Endodermal cell (in vitro differentiated cells): ENCODE measurements at regions not wholly inside any gene's neighbourhood (a gene's known extent, or its start where the extent isn't known, plus 50 kb on each side); places are given as distances from the start of the nearest gene placed in this dataset.
"Not testable (repeated sequence)": the region's sequence is repeated elsewhere in the genome, so short reads cannot be mapped to it uniquely, and the experiment has no call there.

Source experiments
- DNase-seq: peaks from one replicate; pipeline ENCODE4 v3.0.0-alpha.2; 2017
- H3K27ac ChIP-seq: 2 replicates; pipeline ENCODE4 v1.5.1; 2013; ENCODE audit warnings: mild to moderate bottlenecking, low read depth, low read length, moderate library complexity
- H3K27me3 ChIP-seq: 2 replicates; pipeline ENCODE4 v1.6.1; 2013; ENCODE audit warnings: mild to moderate bottlenecking, low read length, moderate library complexity; ENCODE audit not compliant: insufficient read depth, control insufficient read depth, poor library complexity, severe bottlenecking
- H3K36me3 ChIP-seq: 2 replicates; pipeline ENCODE4 v1.7.0; 2013; ENCODE audit warnings: mild to moderate bottlenecking, low read length, moderate library complexity; ENCODE audit not compliant: control insufficient read depth, insufficient read depth
- H3K4me1 ChIP-seq: one replicate; pipeline ENCODE4 v1.7.0; 2013; ENCODE audit warnings: low read length; ENCODE audit not compliant: control insufficient read depth, insufficient read depth
- H3K4me3 ChIP-seq: 2 replicates; pipeline ENCODE4 v1.5.1; 2013; ENCODE audit warnings: mild to moderate bottlenecking, low read length, moderate library complexity
- H3K9ac ChIP-seq: 2 replicates; pipeline ENCODE4 v1.6.1; 2013; ENCODE audit warnings: mild to moderate bottlenecking, low read length, moderate library complexity; ENCODE audit not compliant: poor library complexity, severe bottlenecking; ENCODE audit errors: extremely low read depth
- H3K9me3 ChIP-seq: 2 replicates; pipeline ENCODE4 v1.6.1; 2013; ENCODE audit warnings: mild to moderate bottlenecking, low read length, moderate library complexity; ENCODE audit not compliant: control insufficient read depth
- H3K27ac Mint-ChIP-seq: 2 replicates; pipeline ENCODE4 v1.8.0; 2020; ENCODE audit warnings: mixed read lengths
- H3K27me3 Mint-ChIP-seq: 2 replicates; pipeline ENCODE4 v1.8.0; 2021; ENCODE audit warnings: mild to moderate bottlenecking, mixed read lengths; ENCODE audit not compliant: insufficient read depth
- H3K36me3 Mint-ChIP-seq: 2 replicates; pipeline ENCODE4 v1.8.0; 2020; ENCODE audit warnings: low read depth, mixed read lengths
- H3K4me1 Mint-ChIP-seq: 2 replicates; pipeline ENCODE4 v1.8.0; 2020; ENCODE audit warnings: mixed read lengths
- H3K4me3 Mint-ChIP-seq: 2 replicates; pipeline ENCODE4 v1.8.0; 2020; ENCODE audit warnings: mild to moderate bottlenecking, moderate library complexity, mixed read lengths
- H3K9me3 Mint-ChIP-seq: 2 replicates; pipeline ENCODE4 v1.8.0; 2020; ENCODE audit warnings: mild to moderate bottlenecking, mixed read lengths
- CTCF ChIP-seq: fragments of 200-600 bp; sonication (generic); conservative IDR thresholded peaks from 2 replicates; pipeline ENCODE4 v1.5.0; 2021; ENCODE audit warnings: antibody characterized with exemption, mild to moderate bottlenecking
- WGBS, 2 experiments: methylation state at CpG; one replicate each; pipeline versions ENCODE4 v1.1.5 to v1.1.7; 2013; ENCODE audit warnings: missing lambda C conversion rate in 2 of 2, mixed read lengths in 1 of 2; ENCODE audit not compliant: insufficient coverage in 1 of 2, insufficient read length in 1 of 2; 5-methylcytosine and 5-hydroxymethylcytosine counted together

- TF ChIP-seq CTCF, result no peak
- 89 to 93% methylated on average over 10 to 12 of the region's 12 CpGs for WGBS, 2 experiments
- H3K4me3 Mint-ChIP-seq, result no peak overlapping the region
- H3K4me3 ChIP-seq, result no peak overlapping the region
- peaks cover 2% of the 10 kb centered on the region for H3K9me3 Mint-ChIP-seq
- H3K9me3 ChIP-seq, result no peaks in the 10 kb centered on the region
- no peak overlapping the region for H3K27ac Mint-ChIP-seq
- H3K27me3 ChIP-seq, result peaks cover 6% of the 10 kb centered on the region
- peaks cover 12% of the 10 kb centered on the region for H3K27me3 Mint-ChIP-seq
- H3K4me1 ChIP-seq, result no peaks in the 10 kb centered on the region
- H3K36me3 ChIP-seq, result no peaks in the 10 kb centered on the region
- no peaks in the 10 kb centered on the region for H3K36me3 Mint-ChIP-seq
- H3K27ac ChIP-seq, result no peak overlapping the region
- DNase-seq, result no peak
- no peak overlapping the region for H3K9ac ChIP-seq
- no peaks in the 10 kb centered on the region for H3K4me1 Mint-ChIP-seq
These were observed 399.5 kb upstream of the TNRC6C start for GRCh38 chr17:77558846-77559626.

DNA sequence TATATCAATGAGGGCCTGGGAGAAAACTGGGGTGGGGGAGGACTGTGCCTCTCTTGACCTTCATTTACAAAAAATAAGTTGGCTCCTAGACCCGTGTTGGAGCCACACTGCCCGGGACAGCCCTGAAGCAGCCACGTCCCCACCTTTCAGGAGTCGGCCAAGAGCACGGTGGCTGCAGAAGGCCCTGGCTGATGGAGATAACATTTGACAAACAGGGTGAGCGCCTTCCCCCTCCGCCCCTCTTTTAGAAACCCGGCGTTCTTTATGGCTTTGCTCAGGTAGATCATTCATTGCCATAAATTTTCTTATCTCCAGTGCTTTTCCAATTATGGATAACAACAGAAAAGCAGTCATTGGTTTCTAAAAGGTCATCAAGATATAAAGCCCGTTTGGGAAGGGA is 398.1 kb upstream of the TNRC6C start:
- H3K4me1 ChIP-seq, result no peaks in the 10 kb centered on the region
- TF ChIP-seq CTCF, result no peak
- no peak overlapping the region for H3K4me3 ChIP-seq
- H3K36me3 ChIP-seq, result no peaks in the 10 kb centered on the region
- H3K36me3 Mint-ChIP-seq, result no peaks in the 10 kb centered on the region
- no peak overlapping the region for H3K27ac ChIP-seq
- no peaks in the 10 kb centered on the region for H3K4me1 Mint-ChIP-seq
- WGBS, 2 experiments, result 85 to 88% methylated on average over 4 to 10 of the region's 10 CpGs
- H3K4me3 Mint-ChIP-seq, result no peak overlapping the region
- H3K27me3 ChIP-seq, result peaks cover 6% of the 10 kb centered on the region
- no peak overlapping the region for H3K9ac ChIP-seq
- DNase-seq, result no peak
- peaks cover 17% of the 10 kb centered on the region for H3K27me3 Mint-ChIP-seq
- peaks cover 2% of the 10 kb centered on the region for H3K9me3 Mint-ChIP-seq
- H3K9me3 ChIP-seq, result no peaks in the 10 kb centered on the region
- H3K27ac Mint-ChIP-seq, result no peak overlapping the region

GRCh38 chr17:77560841-77561240 is 397.7 kb upstream of the TNRC6C start:
- no peak overlapping the region for H3K4me3 Mint-ChIP-seq
- Histone ChIP-seq H3K9me3 (no peaks in the 10 kb centered on the region), H3K36me3 (no peaks in the 10 kb centered on the region), H3K4me3 (no peak overlapping the region), H3K4me1 (no peaks in the 10 kb centered on the region), H3K27ac (no peak overlapping the region), H3K9ac (no peak overlapping the region), H3K27me3 (peaks cover 6% of the 10 kb centered on the region)
- no peak for DNase-seq
- H3K27me3 Mint-ChIP-seq, result peaks cover 17% of the 10 kb centered on the region
- no peaks in the 10 kb centered on the region for H3K36me3 Mint-ChIP-seq
- no peak for TF ChIP-seq CTCF
- 90 to 92% methylated on average over 10 to 13 of the region's 13 CpGs for WGBS, 2 experiments
- H3K4me1 Mint-ChIP-seq, result no peaks in the 10 kb centered on the region
- no peak overlapping the region for H3K27ac Mint-ChIP-seq
- peaks cover 2% of the 10 kb centered on the region for H3K9me3 Mint-ChIP-seq

DNA sequence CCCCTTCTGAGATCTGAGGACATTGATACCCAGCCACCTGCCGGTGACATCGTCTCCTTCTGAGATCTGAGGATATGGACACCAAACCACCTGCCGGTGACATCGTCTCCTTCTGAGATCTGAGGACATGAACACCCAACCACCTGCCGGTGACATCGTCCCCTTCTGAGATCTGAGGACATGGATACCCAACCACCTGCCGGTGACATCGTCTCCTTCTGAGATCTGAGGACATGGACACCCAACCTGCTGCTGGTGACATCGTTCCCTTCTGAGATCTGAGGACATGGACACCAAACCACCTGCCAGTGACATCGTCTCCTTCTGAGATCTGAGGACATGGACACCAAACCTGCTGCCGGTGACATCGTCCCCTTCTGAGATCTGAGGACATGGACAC is 396.1 kb upstream of the TNRC6C start:
- H3K27ac Mint-ChIP-seq, DNase-seq, H3K4me3 Mint-ChIP-seq, H3K9me3 ChIP-seq, H3K4me1 Mint-ChIP-seq, H3K27ac ChIP-seq, H3K9me3 Mint-ChIP-seq, H3K4me1 ChIP-seq, H3K27me3 ChIP-seq, H3K9ac ChIP-seq, H3K36me3 ChIP-seq, H3K36me3 Mint-ChIP-seq, H3K4me3 ChIP-seq: not testable (repeated sequence)
- peaks cover 18% of the 10 kb centered on the region for H3K27me3 Mint-ChIP-seq
- 89 to 96% methylated on average over 8 to 12 of the region's 12 CpGs for WGBS, 2 experiments
